Limb (tissue), 2 donors: ENCODE measurements at regions not wholly inside any gene's neighbourhood (a gene's known extent, or its start where the extent isn't known, plus 50 kb on each side); places are given as distances from the start of the nearest gene placed in this dataset.

ENCODE experiments used
- DNase-seq, 2 donors: peaks; one replicate each; pipeline ENCODE4 v3.0.0-alpha.2; 2016; ENCODE audit errors: extremely low spot score in 2 of 2

DNA sequence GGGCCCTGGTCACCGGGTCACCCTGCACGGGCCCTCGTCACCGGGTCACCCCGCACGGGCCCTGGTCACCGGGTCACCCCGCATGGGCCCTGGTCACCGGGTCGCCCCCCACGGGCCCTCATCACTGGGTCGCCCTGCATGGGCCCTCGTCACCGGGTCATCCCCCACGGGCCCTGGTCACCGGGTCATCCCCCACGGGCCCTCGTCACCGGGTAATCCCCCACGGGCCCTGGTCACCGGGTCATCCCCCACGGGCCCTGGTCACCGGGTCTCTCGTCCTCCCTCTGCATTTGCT is 77.6 kb downstream of the RIPK4 start:
- DNase-seq: no peak

- DNase-seq: no peak
Measured at GRCh38 chr21:41687633-41688032, 79.2 kb downstream of the RIPK4 start.

DNA sequence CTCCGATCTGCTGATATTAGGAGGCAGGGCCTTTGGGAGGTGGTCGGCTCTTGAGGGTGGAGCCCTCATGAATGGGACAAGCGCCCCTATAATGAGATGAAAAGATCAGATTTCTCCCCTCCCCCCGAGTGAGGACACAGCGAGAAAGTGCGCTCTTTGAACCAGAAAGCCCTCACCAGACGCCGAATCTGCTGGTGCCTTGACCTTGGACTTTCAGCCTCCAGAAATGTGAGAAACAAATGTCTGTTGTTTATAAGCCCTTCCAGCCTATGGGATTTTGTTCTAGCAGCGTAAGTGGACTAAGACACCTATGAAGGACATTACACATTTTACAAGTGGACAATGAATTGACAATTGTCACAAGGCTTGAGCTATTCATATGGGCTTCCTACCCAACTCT is 80.2 kb downstream of the RIPK4 start:
- DNase-seq: no peak

DNA sequence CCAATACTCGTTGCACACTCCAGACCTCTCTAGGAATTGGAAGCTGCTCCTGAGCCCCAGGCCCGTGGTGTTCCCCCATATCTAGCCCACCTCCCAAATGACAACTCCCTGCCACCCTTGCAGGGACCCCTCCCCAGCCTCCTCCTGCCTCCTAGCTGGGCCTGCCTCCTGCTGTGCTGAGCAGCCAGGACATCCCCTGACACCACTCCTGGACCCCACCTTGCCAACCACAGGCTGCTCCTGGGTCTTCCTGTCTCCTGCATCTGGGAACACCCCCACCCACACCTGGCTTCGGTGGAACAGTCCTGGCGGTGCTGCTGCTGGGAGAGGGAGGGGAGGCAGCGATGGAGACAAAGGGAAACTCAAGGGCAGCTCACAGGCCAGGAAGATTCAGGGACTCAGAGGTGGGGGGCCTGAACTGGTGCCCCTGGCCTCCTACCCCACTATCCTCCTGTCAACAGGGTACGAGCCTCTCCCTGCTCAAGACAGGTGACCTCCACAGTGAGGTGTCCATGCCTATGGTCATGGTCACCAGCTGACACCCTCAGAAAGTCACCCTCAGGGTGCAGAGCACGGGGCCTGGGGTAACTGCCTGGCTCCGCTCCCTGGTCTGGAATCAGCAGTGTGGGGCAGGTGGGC is 81.2 kb downstream of the RIPK4 start:
- DNase-seq: no peak

- no peak for DNase-seq
Measured at GRCh38 chr21:41684381-41685245, 82.2 kb downstream of the RIPK4 start.

DNA sequence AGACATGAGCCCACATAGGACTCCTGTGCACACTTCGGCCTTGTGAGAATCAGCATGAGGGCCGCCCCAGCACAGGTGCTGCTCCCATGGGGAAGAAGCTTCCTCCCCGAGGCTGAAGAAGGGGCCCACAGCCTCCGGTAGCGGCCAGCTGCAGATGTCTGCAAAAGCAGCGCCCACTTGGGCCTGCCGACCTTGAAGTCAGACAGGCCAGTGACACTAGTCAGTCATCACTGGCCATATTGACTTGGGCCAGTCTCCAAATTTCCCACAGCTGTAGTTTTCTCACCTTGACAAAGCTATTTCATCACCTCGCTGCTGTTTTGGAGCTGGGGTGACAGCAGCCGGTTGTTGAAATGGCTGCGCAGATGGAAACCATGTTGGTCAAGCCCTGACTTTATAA is 83.0 kb downstream of the RIPK4 start:
- no peak for DNase-seq

DNA sequence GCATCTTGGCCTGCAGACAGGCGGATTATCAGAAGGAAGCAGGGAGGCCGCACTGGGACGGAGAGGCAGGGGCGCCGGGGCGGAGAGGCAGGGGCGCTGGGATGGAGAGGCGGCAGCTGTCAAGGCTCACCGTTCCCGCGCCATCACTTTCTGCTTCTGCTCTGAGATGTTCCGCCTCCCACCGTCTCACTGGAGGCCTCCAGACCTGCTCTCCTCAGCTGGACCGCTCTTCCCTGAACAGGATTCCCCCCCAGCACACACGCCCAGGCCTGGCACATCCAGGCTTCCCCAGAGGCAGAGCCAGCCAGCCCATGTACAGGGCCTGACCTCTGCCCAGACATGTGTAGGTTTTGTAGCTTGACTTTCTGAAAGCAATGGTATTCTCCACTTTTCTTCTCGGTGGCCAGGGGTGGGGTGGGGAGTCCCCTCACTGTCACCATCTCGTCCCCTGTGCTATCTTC is 84.1 kb downstream of the RIPK4 start:
- no peak for DNase-seq

DNA sequence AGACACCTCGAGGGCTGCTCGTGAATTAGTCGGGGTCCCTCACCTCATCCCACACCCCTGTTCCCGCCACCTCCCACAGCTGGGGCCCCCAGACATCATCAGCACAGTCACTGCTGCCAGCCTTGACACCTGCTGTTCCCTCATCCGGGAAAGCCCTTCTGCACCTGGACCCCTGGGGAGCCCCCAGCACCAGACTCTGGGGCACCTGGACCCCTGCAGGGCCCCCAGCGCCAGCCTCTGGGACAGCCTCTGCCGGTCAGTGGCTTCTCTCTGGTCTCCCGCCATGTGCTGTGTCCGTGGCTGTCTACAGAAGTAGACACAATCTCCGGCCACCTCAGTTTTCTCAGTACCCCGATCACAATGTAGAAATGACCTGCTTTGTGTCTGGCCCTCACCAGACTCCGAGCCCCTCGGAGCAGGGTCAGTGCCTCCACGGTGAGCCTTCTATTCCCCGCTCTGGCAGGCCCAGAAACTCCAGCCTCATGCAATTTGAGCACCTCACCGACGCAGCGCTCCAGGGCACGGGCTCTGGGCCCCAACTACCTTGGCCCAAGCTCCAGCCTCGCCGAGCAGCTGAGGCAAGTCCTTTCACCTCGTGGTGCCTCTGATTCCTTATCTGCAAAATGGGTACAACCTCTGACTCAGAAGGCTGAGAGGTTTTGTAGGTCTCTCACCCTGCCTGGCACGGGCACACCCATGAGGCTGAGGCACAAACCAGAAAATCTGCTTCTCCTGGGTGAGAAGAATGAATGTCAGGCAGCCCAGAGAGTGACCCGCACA is 84.7 kb downstream of the RIPK4 start:
- no peak for DNase-seq

DNA sequence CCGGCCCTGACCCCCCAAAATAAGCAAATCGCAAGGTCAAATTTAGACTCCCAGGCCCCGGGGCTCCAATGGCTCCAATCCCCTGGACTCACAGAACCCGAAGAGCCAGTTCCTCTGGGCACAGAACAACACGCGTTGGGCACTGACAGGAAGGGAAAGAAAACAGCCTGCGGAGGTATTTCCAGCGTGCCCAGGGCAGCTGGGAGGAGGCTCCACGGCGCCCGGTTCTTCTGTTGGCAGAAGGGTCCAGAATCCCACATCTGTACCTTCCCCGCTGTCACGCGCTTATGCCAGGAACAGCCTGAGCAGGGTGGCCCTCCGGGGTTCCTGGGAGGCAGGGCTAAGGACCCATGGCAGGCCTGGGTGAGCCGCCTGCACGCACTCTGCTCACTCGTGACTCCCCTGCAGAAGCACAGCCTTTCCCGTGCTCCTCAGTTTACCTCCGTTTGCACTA is 85.5 kb downstream of the RIPK4 start:
- no peak for DNase-seq

DNA sequence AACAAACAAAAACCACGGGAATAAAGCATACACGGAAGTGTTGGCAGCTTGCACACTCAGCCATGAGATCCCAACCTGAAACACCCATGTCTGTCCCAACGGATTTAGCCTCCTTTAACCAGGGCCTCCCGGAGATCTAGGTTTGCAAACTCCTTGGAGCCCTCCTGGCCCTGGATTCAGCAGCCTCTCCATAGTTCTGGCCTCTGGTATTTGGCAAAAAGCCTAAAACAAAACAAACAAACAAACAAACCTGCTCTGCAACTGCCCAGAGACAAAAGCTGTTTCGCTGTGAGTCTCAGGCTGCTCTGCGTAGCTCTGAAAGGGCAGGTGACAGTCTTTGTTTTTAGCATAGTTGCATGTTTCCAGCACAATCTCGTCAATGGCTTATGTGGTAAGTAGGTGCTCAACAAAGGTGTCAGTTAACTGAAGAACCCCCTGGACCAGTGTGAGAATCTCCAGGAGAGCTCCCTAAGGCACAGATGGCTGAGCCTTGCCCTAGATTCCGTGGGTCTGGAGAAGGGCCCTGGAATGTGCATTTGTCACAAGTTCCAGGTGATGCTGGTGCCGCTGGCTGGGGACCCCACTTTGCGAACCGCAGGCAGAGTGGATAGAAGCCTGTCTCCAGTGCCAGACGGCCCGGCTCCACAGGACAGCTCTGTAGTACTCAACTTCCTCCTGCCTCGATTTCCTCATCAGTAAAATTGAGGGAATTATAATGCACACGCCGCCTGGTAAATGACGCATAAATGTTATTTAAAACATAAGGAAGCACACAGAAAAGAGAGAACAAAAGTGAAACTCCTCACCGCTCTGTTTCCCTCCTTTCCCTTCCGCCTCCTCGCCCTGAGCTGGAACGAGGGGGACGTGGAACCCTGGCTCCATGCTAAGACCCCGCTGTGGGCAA is 86.2 kb downstream of the RIPK4 start:
- DNase-seq: no peak

DNA sequence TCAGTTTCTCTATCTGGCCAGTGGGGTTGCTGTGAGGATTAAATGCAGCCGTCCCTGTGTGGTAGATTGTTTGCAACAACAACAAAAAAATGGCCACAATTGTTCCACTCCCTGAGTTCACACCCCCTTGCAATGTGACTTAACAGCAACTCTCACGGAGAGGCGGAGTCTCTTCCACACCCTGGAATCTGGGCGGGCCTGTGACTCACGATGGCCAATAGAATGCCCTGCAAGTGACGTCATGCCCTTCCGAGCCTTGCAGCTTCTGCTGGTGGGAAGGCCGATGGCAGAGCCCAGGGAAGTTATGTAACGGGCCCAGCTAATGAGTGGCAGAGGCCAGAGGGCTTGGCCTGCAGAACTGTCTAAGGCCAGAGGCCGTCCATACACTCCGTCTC is 87.9 kb downstream of the RIPK4 start:
- DNase-seq: peak; percentile 85 to 91

GRCh38 chr21:41678016-41678923 is 88.6 kb downstream of the RIPK4 start:
- DNase-seq: no peak

- DNase-seq: no peak
Measured at GRCh38 chr21:41677671-41678015, 89.2 kb downstream of the RIPK4 start.

DNA sequence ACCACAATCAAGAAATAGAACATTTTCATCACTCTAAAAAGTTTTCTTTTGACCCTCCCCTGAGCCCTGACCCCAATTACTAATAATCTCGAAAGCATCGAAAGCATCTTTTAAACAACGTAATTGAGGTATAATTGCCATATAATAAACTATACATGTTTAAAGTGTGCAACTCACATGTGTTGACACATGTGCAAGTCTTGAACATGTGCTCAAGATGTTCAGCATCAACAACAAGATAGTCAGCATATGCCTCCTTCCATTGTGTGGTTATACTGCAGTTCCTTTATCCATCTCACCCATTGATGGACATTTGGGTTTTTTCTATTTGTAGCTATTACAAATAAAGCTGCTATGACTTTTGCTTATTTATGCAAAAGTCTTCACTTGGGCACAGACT is 90.7 kb downstream of the RIPK4 start:
- no peak for DNase-seq

DNA sequence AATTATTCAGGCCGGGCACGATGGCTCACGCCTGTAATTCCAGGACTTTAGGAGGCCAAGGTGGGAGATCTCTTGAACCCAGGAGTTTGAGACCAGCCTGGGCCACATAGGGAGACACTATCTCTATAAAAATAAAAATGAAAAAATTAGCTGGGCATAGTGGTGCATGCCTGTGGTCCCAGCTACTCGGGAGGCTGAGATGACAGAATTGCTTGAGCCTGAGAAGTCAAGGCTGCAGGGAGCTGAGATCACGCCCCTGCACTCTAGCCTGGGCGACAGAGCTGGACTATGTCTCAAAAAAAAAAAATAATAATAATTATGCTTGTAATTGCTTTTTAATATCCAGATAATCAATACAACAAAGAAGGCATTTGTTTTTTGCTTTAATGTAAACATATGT is 91.3 kb downstream of the RIPK4 start:
- no peak for DNase-seq

DNA sequence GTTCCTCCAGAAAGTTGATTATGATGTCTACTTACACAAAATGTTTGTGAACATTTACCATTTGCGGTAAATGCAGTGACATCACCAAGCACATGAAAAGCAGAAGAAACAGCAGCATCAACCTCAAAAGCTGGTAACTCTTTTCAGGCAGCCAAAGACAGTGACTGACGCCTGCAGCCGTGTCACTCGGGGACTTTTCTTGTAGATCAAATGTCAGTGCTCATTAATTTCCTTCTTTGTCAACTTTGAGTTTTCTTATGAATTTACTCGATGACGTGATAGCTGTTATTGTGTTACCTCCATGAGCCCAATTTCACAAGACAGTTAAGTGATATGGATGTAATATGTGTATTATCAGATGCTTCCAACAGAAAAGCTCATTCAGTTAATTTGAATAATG is 92.5 kb downstream of the RIPK4 start:
- no peak for DNase-seq

- no peak for DNase-seq
Measured at GRCh38 chr21:41673596-41674335, 93.1 kb downstream of the RIPK4 start.

GRCh38 chr21:41673071-41673470 is 93.8 kb downstream of the RIPK4 start:
- DNase-seq: no peak

- no peak for DNase-seq
Measured at GRCh38 chr21:41672543-41672915, 94.3 kb downstream of the RIPK4 start.
